ENCODE measurements at regions not wholly inside any gene's neighbourhood (a gene's known extent, or its start where the extent isn't known, plus 50 kb on each side); places are given as distances from the start of the nearest gene placed in this dataset.

DNA sequence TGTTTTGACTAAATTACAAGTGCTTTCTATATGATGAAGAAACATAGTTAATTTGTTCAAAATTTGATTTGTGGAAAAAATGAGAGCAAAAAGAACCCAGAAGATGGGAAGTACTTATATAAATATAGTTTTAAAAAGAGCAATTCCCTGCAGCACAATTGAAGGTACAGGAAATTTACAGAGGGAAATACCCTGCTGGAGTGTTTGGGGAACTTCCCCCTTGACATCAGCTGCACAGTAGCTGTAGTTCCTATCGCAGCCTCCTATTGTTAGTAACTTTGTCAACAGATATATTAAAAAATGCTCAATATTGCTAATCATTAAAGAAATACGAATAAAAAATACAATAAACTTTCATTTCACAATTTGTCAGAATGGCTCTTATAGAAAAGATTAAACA lies 1118.8 kb upstream of the ZEB2 start:
- no peak for TF ChIP-seq CTCF (IDR thresholded peaks at IDR 0.05; ENCODE audit: unreplicated experiment)
- DNase-seq (ENCODE audit: unreplicated experiment), result no peak
- intact Hi-C loops (cut with micrococcal nuclease), result no loop called here
- Mint-ChIP-seq H3K4me1 (ENCODE audit: insufficient read depth, unreplicated experiment) (no peaks in the 10 kb centered on the region), H3K27me3 (ENCODE audit: insufficient read depth, unreplicated experiment) (no peaks in the 10 kb centered on the region), H3K36me3 (ENCODE audit: insufficient read depth, unreplicated experiment) (no peaks in the 10 kb centered on the region), H3K27ac (ENCODE audit: low read depth, unreplicated experiment) (no peak overlapping the region), H3K4me3 (ENCODE audit: unreplicated experiment) (no peak overlapping the region), H3K9me3 (ENCODE audit: unreplicated experiment) (no peaks in the 10 kb centered on the region)
- ChIA-PET POLR2A (no interaction called here), CTCF (no interaction called here)
- BruUV-seq (replicated peaks), result no TSS peak

DNA sequence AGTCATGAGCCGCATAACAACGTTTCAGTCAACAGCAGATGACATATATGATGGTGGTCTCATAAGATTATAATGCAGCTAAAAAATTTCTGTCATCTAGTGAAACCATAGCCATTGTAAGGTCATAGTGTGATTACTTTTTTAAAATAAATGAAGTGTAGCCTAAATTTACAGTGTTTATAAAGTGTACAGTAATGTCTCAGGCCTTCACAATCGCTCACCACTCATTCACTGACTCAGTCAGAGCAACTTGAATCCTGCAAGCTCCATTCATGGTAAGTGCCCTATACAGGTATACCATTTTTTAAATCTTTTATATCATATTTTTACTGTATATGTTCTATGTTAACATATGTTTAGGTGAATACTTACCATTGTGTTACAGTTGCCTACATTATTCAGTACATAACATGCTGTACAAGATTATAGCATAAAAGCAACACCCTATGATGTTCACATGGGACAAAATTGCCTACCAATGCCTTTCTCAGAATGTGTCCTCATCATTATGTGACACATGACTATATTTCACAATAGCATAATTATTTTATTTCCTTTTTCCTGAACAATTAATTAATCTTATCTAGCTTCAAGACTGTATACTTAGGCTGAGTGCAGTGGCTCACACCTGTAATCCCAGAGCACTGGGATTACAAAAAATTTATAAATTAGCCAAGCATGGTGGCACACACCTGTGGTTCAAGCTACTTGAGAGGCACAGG lies 1115.9 kb upstream of the ZEB2 start:
- POLR2A ChIA-PET, result no interaction called here
- Mint-ChIP-seq H3K36me3 (ENCODE audit: insufficient read depth, unreplicated experiment) (no peaks in the 10 kb centered on the region), H3K9me3 (ENCODE audit: unreplicated experiment) (no peaks in the 10 kb centered on the region), H3K27me3 (ENCODE audit: insufficient read depth, unreplicated experiment) (no peaks in the 10 kb centered on the region), H3K4me1 (ENCODE audit: insufficient read depth, unreplicated experiment) (no peaks in the 10 kb centered on the region), H3K4me3 (ENCODE audit: unreplicated experiment) (no peak overlapping the region), H3K27ac (ENCODE audit: low read depth, unreplicated experiment) (no peak overlapping the region)
- no peak for DNase-seq (ENCODE audit: unreplicated experiment)
- no TSS peak for BruUV-seq (replicated peaks)
- intact Hi-C loops (cut with micrococcal nuclease), result no loop called here
- CTCF ChIA-PET, result interaction anchor here (0.6 kb wide), 1 partner anchor 29 kb away, joined by 3 read pairs; no protein-coding TSS in a partner anchor
- TF ChIP-seq CTCF (IDR thresholded peaks at IDR 0.05; ENCODE audit: unreplicated experiment), result no peak

GRCh38 chr2:145631561-145631960 lies 1111.6 kb upstream of the ZEB2 start:
- POLR2A ChIA-PET, result no interaction called here
- no peak for DNase-seq (ENCODE audit: unreplicated experiment)
- H3K36me3 Mint-ChIP-seq (ENCODE audit: insufficient read depth, unreplicated experiment), result no peaks in the 10 kb centered on the region

GRCh38 chr2:145626301-145626700 lies 1106.4 kb upstream of the ZEB2 start:
- no peak for TF ChIP-seq CTCF (IDR thresholded peaks at IDR 0.05; ENCODE audit: unreplicated experiment)
- H3K36me3 Mint-ChIP-seq (ENCODE audit: insufficient read depth, unreplicated experiment), result no peaks in the 10 kb centered on the region
- BruUV-seq (replicated peaks), result no TSS peak
- ChIA-PET CTCF (no interaction called here), POLR2A (interaction anchor here (0.6 kb wide), 1 partner anchor 1747 kb away, joined by 3 read pairs; no protein-coding TSS in a partner anchor)
- H3K9me3 Mint-ChIP-seq (ENCODE audit: unreplicated experiment), result no peaks in the 10 kb centered on the region
- H3K27ac Mint-ChIP-seq (ENCODE audit: low read depth, unreplicated experiment), result no peak overlapping the region
- no peaks in the 10 kb centered on the region for H3K27me3 Mint-ChIP-seq (ENCODE audit: insufficient read depth, unreplicated experiment)
- intact Hi-C loops (cut with micrococcal nuclease), result no loop called here
- no peak overlapping the region for H3K4me3 Mint-ChIP-seq (ENCODE audit: unreplicated experiment)
- no peak for DNase-seq (ENCODE audit: unreplicated experiment)
- no peaks in the 10 kb centered on the region for H3K4me1 Mint-ChIP-seq (ENCODE audit: insufficient read depth, unreplicated experiment)

More at GRCh38 chr2:145631561-145631960, 1111.6 kb upstream of the ZEB2 start:
- Mint-ChIP-seq H3K27ac (ENCODE audit: low read depth, unreplicated experiment) (no peak overlapping the region), H3K4me1 (ENCODE audit: insufficient read depth, unreplicated experiment) (no peaks in the 10 kb centered on the region), H3K9me3 (ENCODE audit: unreplicated experiment) (no peaks in the 10 kb centered on the region), H3K27me3 (ENCODE audit: insufficient read depth, unreplicated experiment) (no peaks in the 10 kb centered on the region), H3K4me3 (ENCODE audit: unreplicated experiment) (no peak overlapping the region)
- no peak for TF ChIP-seq CTCF (IDR thresholded peaks at IDR 0.05; ENCODE audit: unreplicated experiment)
- BruUV-seq (replicated peaks), result no TSS peak
- intact Hi-C loops (cut with micrococcal nuclease), result no loop called here
- CTCF ChIA-PET, result no interaction called here

All from MCF 10A (cell line).